BLaER1 treated with 17β-estradiol and CSF1 and Interleukin-3, amounts not matched to agents 10 nM and 100 nM (cell line): ENCODE measurements at regions not wholly inside any gene's neighbourhood (a gene's known extent, or its start where the extent isn't known, plus 50 kb on each side); places are given as distances from the start of the nearest gene placed in this dataset.
A peak's percentile ranks its signal among the peaks of the same experiment; 100 is the strongest.

Experiments used
- H3K27ac ChIP-seq, 11 experiments: shearing (Covaris generic); formaldehyde crosslinking; 2 replicates each; pipeline ENCODE4 v1.8.1; 2022
- H3K27me3 ChIP-seq, 11 experiments: shearing (Covaris generic); formaldehyde crosslinking; 2 replicates each; pipeline ENCODE4 v1.8.1; 2022
- H3K36me3 ChIP-seq, 11 experiments: shearing (Covaris generic); formaldehyde crosslinking; 2 replicates each; pipeline ENCODE4 v1.8.1; 2022
- H3K4me1 ChIP-seq, 10 experiments: shearing (Covaris generic); formaldehyde crosslinking; 2 replicates each; pipeline ENCODE4 v1.8.1; 2022
- H3K4me2 ChIP-seq, 11 experiments: shearing (Covaris generic); formaldehyde crosslinking; 2 replicates each; pipeline ENCODE4 v1.8.1; 2022
- H3K4me3 ChIP-seq, 10 experiments: shearing (Covaris generic); formaldehyde crosslinking; 2 replicates each; pipeline ENCODE4 v1.8.1; 2022
- H3K9ac ChIP-seq, 11 experiments: shearing (Covaris generic); formaldehyde crosslinking; 2 replicates each; pipeline ENCODE4 v1.8.1; 2022
- H3K9me3 ChIP-seq, 11 experiments: shearing (Covaris generic); formaldehyde crosslinking; replicated peaks in 1 of 11; 2 replicates each; pipeline ENCODE4 v1.8.1; 2022
- H4K20me1 ChIP-seq, 11 experiments: shearing (Covaris generic); formaldehyde crosslinking; 2 replicates each; pipeline ENCODE4 v1.8.1; 2022
- Cebpa-rat ChIP-seq, 11 experiments: shearing (Covaris generic); IDR thresholded peaks; 2 replicates each; pipeline ENCODE4 v1.8.1; 2022

DNA sequence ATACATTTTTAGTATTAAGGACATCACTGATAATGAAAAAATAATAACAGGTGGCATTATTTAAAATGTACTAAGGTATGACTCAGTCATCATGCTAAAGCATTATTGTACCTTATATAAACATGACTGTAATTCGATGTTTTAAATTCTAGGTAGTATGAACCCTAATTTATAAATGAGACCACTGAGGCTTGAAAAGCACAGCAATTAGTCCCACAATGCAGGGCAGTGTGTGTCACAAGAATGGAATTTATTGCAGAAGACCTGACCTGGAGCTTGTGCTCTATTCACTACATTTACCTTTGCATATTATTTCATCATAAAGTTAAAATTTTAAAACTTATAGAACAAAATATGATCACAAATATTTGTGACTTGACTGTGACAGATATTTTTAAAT is 358.5 kb upstream of the DSEL start:
- no peak for TF ChIP-seq Cebpa-rat (IDR thresholded peaks at IDR 0.05)
- no peaks in the 10 kb centered on the region for H3K36me3 ChIP-seq
- H3K4me3 ChIP-seq = no peak overlapping the region
- no peak overlapping the region for H3K27ac ChIP-seq
- no peaks in the 10 kb centered on the region for H3K4me1 ChIP-seq
- H3K4me2 ChIP-seq = no peak overlapping the region
- H4K20me1 ChIP-seq = no peaks in the 10 kb centered on the region
- H3K9me3 ChIP-seq = no peaks in the 10 kb centered on the region
- H3K27me3 ChIP-seq = no peaks in the 10 kb centered on the region
- no peak overlapping the region for H3K9ac ChIP-seq

DNA sequence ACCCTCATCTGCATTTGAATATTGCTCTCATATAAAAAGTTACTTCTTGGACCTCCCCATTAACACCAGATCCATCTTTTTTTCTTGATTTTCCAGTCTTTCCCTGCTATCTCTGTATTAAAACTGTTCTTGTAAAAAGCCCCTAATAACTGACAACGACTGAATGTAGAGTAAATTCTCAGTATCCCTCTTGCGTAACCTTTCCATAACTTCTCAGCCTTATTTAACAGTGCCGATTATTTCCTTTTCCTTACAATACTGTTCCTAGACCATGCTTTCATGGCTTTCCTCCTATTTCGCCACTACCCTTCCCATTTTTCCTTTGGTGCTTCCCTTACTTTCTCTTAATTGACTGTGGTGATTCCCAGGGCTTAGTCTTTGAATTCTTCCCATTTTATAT is 348.9 kb upstream of the DSEL start:
- H3K4me2 ChIP-seq = peak overlapping the region in 1 of 11 experiments; percentile 23; a peak in 1 of 22 replicates
- no peaks in the 10 kb centered on the region for H3K27me3 ChIP-seq
- H4K20me1 ChIP-seq = no peaks in the 10 kb centered on the region
- H3K4me1 ChIP-seq = peaks cover 0 to 8% (median 0%) of the 10 kb centered on the region in 10 experiments; a peak in 1 of 20 replicates
- H3K9me3 ChIP-seq = 0 out of 22 replicates have a peak, but pooled peaks cover 0 to 6% (median 0%) of the 10 kb centered on the region in 11 experiments
- H3K9ac ChIP-seq = no peak overlapping the region
- H3K4me3 ChIP-seq = no peak overlapping the region
- TF ChIP-seq Cebpa-rat (IDR thresholded peaks at IDR 0.05) = peak in 1 of 11 experiments; percentile 68; a peak in 2 of 22 replicates
- H3K36me3 ChIP-seq = no peaks in the 10 kb centered on the region
- H3K27ac ChIP-seq = no peak overlapping the region

DNA sequence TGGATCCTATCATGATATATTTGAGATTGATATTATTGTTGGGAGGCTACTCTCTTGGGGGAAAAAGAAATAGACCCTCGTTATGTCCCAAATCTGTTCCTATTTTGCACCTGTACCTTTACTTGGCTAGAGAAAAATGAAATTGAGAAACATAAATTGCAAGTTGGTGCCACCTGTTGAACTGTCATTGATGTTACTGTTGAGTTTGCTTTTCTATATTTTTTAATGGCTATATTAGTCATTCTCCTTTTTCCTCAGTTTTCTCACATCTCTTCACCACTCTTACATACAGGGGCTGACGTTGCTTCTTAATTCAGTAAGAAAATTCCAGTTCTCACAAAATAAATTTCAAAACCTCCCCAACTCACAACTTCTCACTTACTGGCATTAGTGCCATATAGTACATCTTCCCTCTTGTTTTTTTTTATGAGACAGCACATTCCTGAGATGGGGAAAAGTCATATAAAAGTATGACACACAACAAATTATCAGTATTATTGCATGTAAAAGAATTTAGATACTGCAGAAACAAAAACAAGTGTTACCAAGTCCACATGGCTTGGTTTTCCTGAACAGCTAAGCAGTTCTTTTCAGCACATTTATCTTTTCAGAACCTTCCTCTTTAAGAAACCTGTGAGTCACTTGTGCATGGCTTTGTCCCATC is 348.3 kb upstream of the DSEL start:
- no peaks in the 10 kb centered on the region for H4K20me1 ChIP-seq
- H3K36me3 ChIP-seq = no peaks in the 10 kb centered on the region
- H3K4me2 ChIP-seq = 0 out of 22 replicates have a peak overlapping the region, but pooled peaks of 1 of the 11 experiments have one; percentile 23
- H3K27me3 ChIP-seq = no peaks in the 10 kb centered on the region
- peaks cover 0 to 8% (median 0%) of the 10 kb centered on the region in 10 experiments; a peak in 1 of 20 replicates for H3K4me1 ChIP-seq
- H3K9me3 ChIP-seq = 0 out of 22 replicates have a peak, but pooled peaks cover 0 to 6% (median 0%) of the 10 kb centered on the region in 11 experiments
- TF ChIP-seq Cebpa-rat (IDR thresholded peaks at IDR 0.05) = no peak
- H3K4me3 ChIP-seq = no peak overlapping the region
- H3K27ac ChIP-seq = no peak overlapping the region
- no peak overlapping the region for H3K9ac ChIP-seq

DNA sequence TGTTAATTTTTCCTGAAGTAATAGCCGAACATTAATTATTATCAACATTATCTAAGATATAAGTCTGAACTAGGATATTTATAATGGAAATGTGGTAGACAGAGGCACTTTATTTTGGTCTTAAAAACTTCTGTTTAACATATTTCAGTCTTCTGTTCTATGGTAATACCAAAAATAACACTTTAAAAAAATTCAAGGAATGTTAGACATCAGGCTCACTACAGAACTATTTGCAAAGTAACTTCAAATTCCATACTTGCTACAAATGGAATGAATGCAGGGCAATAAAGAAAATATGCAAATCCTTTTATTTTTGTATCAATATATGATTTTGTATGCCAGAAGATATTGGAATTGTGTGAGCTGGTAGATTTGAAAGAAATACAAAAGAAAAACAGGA is 345.5 kb upstream of the DSEL start:
- H3K9me3 ChIP-seq = peaks cover 0 to 6% (median 0%) of the 10 kb centered on the region in 11 experiments; a peak in 1 of 22 replicates
- peaks cover 0 to 8% (median 0%) of the 10 kb centered on the region in 10 experiments; a peak in 1 of 20 replicates for H3K4me1 ChIP-seq
- H3K36me3 ChIP-seq = no peaks in the 10 kb centered on the region
- H3K9ac ChIP-seq = no peak overlapping the region
- no peak overlapping the region for H3K27ac ChIP-seq
- H3K4me2 ChIP-seq = no peak overlapping the region
- no peak overlapping the region for H3K4me3 ChIP-seq
- no peak for TF ChIP-seq Cebpa-rat (IDR thresholded peaks at IDR 0.05)
- H3K27me3 ChIP-seq = no peaks in the 10 kb centered on the region
- no peaks in the 10 kb centered on the region for H4K20me1 ChIP-seq

DNA sequence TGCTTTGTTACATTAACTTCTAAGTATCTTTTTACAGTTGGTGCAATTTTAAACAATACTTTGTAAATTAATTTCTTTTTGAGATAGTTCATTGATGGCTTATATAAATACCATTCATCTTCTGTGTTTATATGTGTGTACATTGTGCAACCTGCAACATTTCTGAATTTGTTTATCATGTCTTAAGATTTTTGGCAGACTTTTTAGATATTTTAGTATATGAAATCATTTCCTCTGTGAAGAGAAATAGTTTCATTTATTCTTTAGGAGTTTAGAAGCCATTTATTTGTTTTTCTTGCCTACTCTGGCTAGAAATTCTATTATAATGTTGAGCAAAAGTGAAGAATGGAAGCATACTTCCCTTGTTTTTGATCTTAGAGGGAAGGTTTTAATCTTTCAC is 337.8 kb upstream of the DSEL start:
- H3K36me3 ChIP-seq = no peaks in the 10 kb centered on the region
- TF ChIP-seq Cebpa-rat (IDR thresholded peaks at IDR 0.05) = no peak
- no peaks in the 10 kb centered on the region for H3K4me1 ChIP-seq
- H3K27ac ChIP-seq = no peak overlapping the region
- H3K4me2 ChIP-seq = no peak overlapping the region
- H4K20me1 ChIP-seq = no peaks in the 10 kb centered on the region
- H3K27me3 ChIP-seq = no peaks in the 10 kb centered on the region
- H3K9me3 ChIP-seq = no peaks in the 10 kb centered on the region; a peak in 1 of 22 replicates
- no peak overlapping the region for H3K4me3 ChIP-seq
- no peak overlapping the region for H3K9ac ChIP-seq

DNA sequence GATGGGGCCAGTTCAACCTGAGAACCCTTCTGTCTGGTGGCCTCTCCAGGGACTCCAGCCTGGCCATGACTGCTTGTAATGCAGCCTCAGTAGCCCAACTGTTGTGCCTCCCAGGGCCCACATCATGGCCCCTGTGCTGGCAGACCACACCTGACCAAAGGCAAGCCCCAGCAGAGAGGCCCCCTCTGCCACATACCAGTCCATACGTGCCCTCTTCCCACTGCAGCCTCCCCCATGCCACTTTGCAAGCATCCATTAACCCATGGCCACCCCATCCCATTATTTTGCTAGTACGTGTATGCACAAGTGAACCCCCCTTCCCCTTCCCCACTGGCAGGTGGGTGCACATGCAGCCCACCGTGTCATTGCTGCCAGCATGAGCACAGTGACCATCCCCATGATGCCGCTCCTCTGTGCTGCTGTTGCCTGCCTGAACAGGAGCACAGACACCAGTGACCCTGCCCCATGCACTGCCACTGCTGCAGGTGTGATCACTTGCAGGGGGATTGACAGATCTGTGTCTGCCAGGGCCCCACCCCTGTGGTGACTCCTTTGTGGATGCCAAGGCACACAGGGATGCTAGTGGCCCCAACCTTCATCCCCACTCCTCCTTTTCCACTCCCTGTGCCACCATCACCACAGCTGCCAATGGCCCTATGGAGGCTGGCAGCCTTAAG is 330.0 kb upstream of the DSEL start:
- Histone ChIP-seq H3K4me1 (no peaks in the 10 kb centered on the region), H4K20me1 (no peaks in the 10 kb centered on the region), H3K9ac (no peak overlapping the region), H3K4me2 (no peak overlapping the region), H3K9me3 (peaks cover 0 to 4% (median 0%) of the 10 kb centered on the region in 11 experiments; a peak in 2 of 22 replicates), H3K36me3 (no peaks in the 10 kb centered on the region), H3K4me3 (no peak overlapping the region), H3K27ac (no peak overlapping the region), H3K27me3 (no peaks in the 10 kb centered on the region)
- TF ChIP-seq Cebpa-rat (IDR thresholded peaks at IDR 0.05) = no peak

DNA sequence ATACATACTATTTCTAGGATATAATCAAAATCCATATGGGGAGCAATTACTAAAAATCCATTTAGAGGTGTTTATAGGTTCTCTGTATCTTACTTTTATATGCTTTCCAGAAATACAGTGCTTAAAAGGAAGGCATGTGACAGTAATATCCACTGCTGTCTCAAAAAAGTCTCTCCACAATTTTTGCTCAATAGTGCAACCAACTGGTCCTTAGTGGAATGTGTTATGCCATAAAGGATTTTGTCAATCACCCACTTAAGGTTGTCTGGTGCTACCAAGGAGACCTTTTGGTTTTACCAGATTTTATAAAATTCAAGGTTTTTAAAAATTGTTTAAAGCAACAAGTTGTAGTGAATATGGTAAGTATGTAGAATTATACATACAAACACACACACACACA is 328.5 kb upstream of the DSEL start:
- H3K27me3 ChIP-seq = no peaks in the 10 kb centered on the region
- no peaks in the 10 kb centered on the region for H3K36me3 ChIP-seq
- no peak for TF ChIP-seq Cebpa-rat (IDR thresholded peaks at IDR 0.05)
- H4K20me1 ChIP-seq = no peaks in the 10 kb centered on the region
- no peaks in the 10 kb centered on the region for H3K4me1 ChIP-seq
- H3K9me3 ChIP-seq = peaks cover 0 to 4% (median 0%) of the 10 kb centered on the region in 11 experiments; a peak in 2 of 22 replicates
- H3K4me3 ChIP-seq = no peak overlapping the region
- H3K4me2 ChIP-seq = no peak overlapping the region
- H3K9ac ChIP-seq = no peak overlapping the region
- H3K27ac ChIP-seq = no peak overlapping the region

DNA sequence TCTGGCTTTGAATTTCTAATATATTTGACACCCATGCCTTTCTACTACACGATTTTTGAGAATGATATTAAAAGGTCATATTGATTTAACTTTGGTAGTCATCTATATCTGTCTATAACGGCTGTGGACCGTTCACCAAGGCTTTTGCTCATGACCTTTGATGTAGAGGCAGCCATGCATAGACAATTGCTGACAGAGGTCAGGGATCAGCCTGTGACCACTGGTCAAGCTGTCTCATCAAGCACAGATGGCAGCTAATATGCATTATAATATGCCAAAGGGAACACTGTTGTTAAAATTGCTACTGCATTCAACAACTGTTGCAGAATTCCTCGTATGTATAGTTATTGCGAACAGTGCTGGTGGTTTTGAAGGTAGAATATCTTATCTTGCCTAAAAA is 323.9 kb upstream of the DSEL start:
- H3K4me1 ChIP-seq = no peaks in the 10 kb centered on the region
- no peaks in the 10 kb centered on the region for H3K9me3 ChIP-seq
- H3K27me3 ChIP-seq = no peaks in the 10 kb centered on the region
- no peak overlapping the region for H3K9ac ChIP-seq
- H3K4me2 ChIP-seq = no peak overlapping the region
- H4K20me1 ChIP-seq = no peaks in the 10 kb centered on the region
- no peak for TF ChIP-seq Cebpa-rat (IDR thresholded peaks at IDR 0.05)
- no peaks in the 10 kb centered on the region for H3K36me3 ChIP-seq
- H3K4me3 ChIP-seq = no peak overlapping the region
- no peak overlapping the region for H3K27ac ChIP-seq

DNA sequence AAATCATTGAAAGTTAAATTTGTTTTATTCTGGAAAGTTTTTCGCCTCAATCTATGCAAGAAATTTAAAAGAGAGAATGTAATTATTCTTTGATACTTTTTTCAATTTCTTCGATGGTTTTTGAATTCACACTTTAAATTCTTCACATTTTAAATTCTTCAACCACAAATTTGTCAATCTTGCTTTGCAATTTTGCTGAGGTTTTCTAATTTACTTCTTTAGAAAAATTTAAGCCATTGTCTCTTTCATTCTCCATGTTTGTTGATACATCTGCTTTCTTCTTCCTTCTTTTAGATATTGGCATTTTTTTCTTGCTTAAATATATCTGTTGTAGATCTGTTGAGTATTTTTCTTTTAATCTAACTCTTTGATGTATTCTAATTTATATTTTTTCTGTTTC is 301.9 kb upstream of the DSEL start:
- Histone ChIP-seq H3K9me3 (no peaks in the 10 kb centered on the region), H3K27ac (no peak overlapping the region), H3K4me2 (no peak overlapping the region), H4K20me1 (no peaks in the 10 kb centered on the region), H3K36me3 (no peaks in the 10 kb centered on the region), H3K27me3 (no peaks in the 10 kb centered on the region), H3K4me3 (no peak overlapping the region), H3K4me1 (no peaks in the 10 kb centered on the region), H3K9ac (no peak overlapping the region)
- TF ChIP-seq Cebpa-rat (IDR thresholded peaks at IDR 0.05) = no peak

DNA sequence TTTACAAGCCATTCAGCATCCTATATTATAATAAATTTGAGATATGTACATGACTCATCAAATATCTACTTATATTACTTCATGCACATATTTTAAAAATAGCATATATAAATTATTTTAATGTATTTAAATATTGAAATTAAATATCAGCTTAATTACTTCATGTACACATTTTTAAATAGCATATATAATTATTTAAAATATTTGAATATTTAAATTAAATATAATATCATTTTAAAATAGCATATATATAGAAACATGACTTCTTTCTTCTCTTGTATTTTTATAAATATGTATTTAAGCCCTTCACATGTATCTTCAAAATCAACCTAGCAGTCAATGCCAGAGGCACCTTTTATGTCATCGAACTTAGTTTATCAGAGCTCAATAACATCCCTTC is 298.8 kb upstream of the DSEL start:
- TF ChIP-seq Cebpa-rat (IDR thresholded peaks at IDR 0.05) = no peak

More for the DNA sequence above, 298.8 kb upstream of the DSEL start:
- H3K27ac ChIP-seq = no peak overlapping the region
- no peak overlapping the region for H3K9ac ChIP-seq
- no peaks in the 10 kb centered on the region for H3K9me3 ChIP-seq
- no peaks in the 10 kb centered on the region; a peak in 1 of 20 replicates for H3K4me1 ChIP-seq
- H3K4me2 ChIP-seq = no peak overlapping the region
- no peaks in the 10 kb centered on the region for H3K36me3 ChIP-seq
- no peak overlapping the region for H3K4me3 ChIP-seq
- no peaks in the 10 kb centered on the region for H4K20me1 ChIP-seq
- H3K27me3 ChIP-seq = no peaks in the 10 kb centered on the region
